NT2/D1 (cell line): ENCODE measurements at regions not wholly inside any gene's neighbourhood (a gene's known extent, or its start where the extent isn't known, plus 50 kb on each side); places are given as distances from the start of the nearest gene placed in this dataset.
A peak's percentile ranks its signal among the peaks of the same experiment; 100 is the strongest.
"Not testable (repeated sequence)": the region's sequence is repeated elsewhere in the genome, so short reads cannot be mapped to it uniquely, and the experiment has no call there.

Experiments
- DNase-seq: peaks from one replicate; pipeline ENCODE4 v3.0.0-alpha.2; 2011; ENCODE audit warnings: low read depth, low spot score
- H3K27me3 ChIP-seq: 2 replicates; pipeline ENCODE4 v1.6.0; 2011; ENCODE audit warnings: mild to moderate bottlenecking; ENCODE audit not compliant: insufficient read length, insufficient read depth
- H3K36me3 ChIP-seq: 2 replicates; pipeline ENCODE4 v1.6.1; 2011; ENCODE audit warnings: mild to moderate bottlenecking, low read length, mixed read lengths; ENCODE audit not compliant: insufficient read depth, insufficient read length
- H3K4me1 ChIP-seq: 2 replicates; pipeline ENCODE4 v1.5.1; 2011; ENCODE audit not compliant: insufficient read depth, insufficient read length
- H3K4me3 ChIP-seq: 2 replicates; pipeline ENCODE4 v1.5.1; 2011; ENCODE audit warnings: low read depth; ENCODE audit not compliant: insufficient read length
- H3K9ac ChIP-seq: 2 replicates; pipeline ENCODE4 v1.6.0; 2011; ENCODE audit warnings: low read depth; ENCODE audit not compliant: insufficient read length
- H3K9me3 ChIP-seq: 2 replicates; pipeline ENCODE4 v1.5.1; 2011; ENCODE audit warnings: mild to moderate bottlenecking, low read length; ENCODE audit not compliant: insufficient read depth
- SUZ12 ChIP-seq: IDR thresholded peaks from 2 replicates; pipeline ENCODE4 v1.6.1; 2011; ENCODE audit not compliant: insufficient read length, insufficient read depth; ENCODE audit errors: extremely low read depth
- YY1 ChIP-seq: IDR thresholded peaks from 2 replicates; pipeline ENCODE4 v1.6.1; 2011; ENCODE audit not compliant: insufficient read length, insufficient read depth
- ZNF274 ChIP-seq: IDR thresholded peaks from 2 replicates; pipeline ENCODE4 v1.6.1; 2011; ENCODE audit warnings: mild to moderate bottlenecking, low read depth, low read length

GRCh38 chr13:109273326-109273751 lies 513.0 kb downstream of the IRS2 start:
- Histone ChIP-seq H3K36me3 (peaks cover 18% of the 10 kb centered on the region), H3K9me3 (peaks cover 33% of the 10 kb centered on the region; the same call in 1 of the 2 replicates), H3K9ac (no peak overlapping the region), H3K4me3 (no peak overlapping the region), H3K4me1 (no peaks in the 10 kb centered on the region), H3K27me3 (no peaks in the 10 kb centered on the region)
- no peak for TF ChIP-seq YY1
- DNase-seq, result no peak

- TF ChIP-seq ZNF274 (no peak), YY1 (no peak), SUZ12 (no peak)
- DNase-seq, result no peak
- H3K4me1 ChIP-seq, result no peaks in the 10 kb centered on the region
- no peaks in the 10 kb centered on the region for H3K27me3 ChIP-seq
- H3K9me3 ChIP-seq, result peaks cover 33% of the 10 kb centered on the region; the same call in 1 of the 2 replicates
- H3K9ac ChIP-seq, result no peak overlapping the region
- peaks cover 18% of the 10 kb centered on the region for H3K36me3 ChIP-seq
- H3K4me3 ChIP-seq, result no peak overlapping the region
Observed at GRCh38 chr13:109272595-109273325, 513.6 kb downstream of the IRS2 start.

- Histone ChIP-seq H3K36me3 (peaks cover 18% of the 10 kb centered on the region), H3K27me3 (no peaks in the 10 kb centered on the region), H3K9me3 (peaks cover 33% of the 10 kb centered on the region; the same call in 1 of the 2 replicates), H3K9ac (no peak overlapping the region), H3K4me1 (no peaks in the 10 kb centered on the region), H3K4me3 (no peak overlapping the region)
- TF ChIP-seq ZNF274 (no peak), YY1 (no peak), SUZ12 (no peak)
- DNase-seq, result no peak
Observed at GRCh38 chr13:109271555-109272541, 514.5 kb downstream of the IRS2 start.

- Histone ChIP-seq H3K27me3 (no peaks in the 10 kb centered on the region), H3K9me3 (peaks cover 33% of the 10 kb centered on the region; the same call in 1 of the 2 replicates), H3K9ac (no peak overlapping the region), H3K36me3 (peaks cover 18% of the 10 kb centered on the region), H3K4me1 (no peaks in the 10 kb centered on the region), H3K4me3 (no peak overlapping the region)
- no peak for TF ChIP-seq SUZ12
- no peak for TF ChIP-seq YY1
- no peak for TF ChIP-seq ZNF274
- DNase-seq, result no peak
Observed at GRCh38 chr13:109271061-109271460, 515.3 kb downstream of the IRS2 start.

GRCh38 chr13:109269381-109269780 lies 517.0 kb downstream of the IRS2 start:
- H3K27me3 ChIP-seq, H3K4me1 ChIP-seq, H3K4me3 ChIP-seq, H3K9ac ChIP-seq, DNase-seq: not testable (repeated sequence)
- peaks cover 21% of the 10 kb centered on the region; the same call in 1 of the 2 replicates for H3K9me3 ChIP-seq
- H3K36me3 ChIP-seq, result peaks cover 18% of the 10 kb centered on the region

GRCh38 chr13:109268492-109268891 lies 517.9 kb downstream of the IRS2 start:
- not testable (repeated sequence) for DNase-seq, H3K9ac ChIP-seq, H3K27me3 ChIP-seq, H3K4me1 ChIP-seq
- peak overlapping the region; percentile 15 for H3K4me3 ChIP-seq
- H3K9me3 ChIP-seq, result peaks cover 21% of the 10 kb centered on the region; the same call in 1 of the 2 replicates
- H3K36me3 ChIP-seq, result peaks cover 18% of the 10 kb centered on the region

GRCh38 chr13:109267400-109267799 lies 519.0 kb downstream of the IRS2 start:
- H3K9ac ChIP-seq, H3K27me3 ChIP-seq, DNase-seq, H3K4me3 ChIP-seq, H3K4me1 ChIP-seq: not testable (repeated sequence)
- Histone ChIP-seq H3K9me3 (peaks cover 12% of the 10 kb centered on the region; the same call in 1 of the 2 replicates), H3K36me3 (peaks cover 15% of the 10 kb centered on the region)

- H3K4me1 ChIP-seq, H3K36me3 ChIP-seq, DNase-seq, H3K9me3 ChIP-seq, H3K27me3 ChIP-seq: not testable (repeated sequence)
- Histone ChIP-seq H3K4me3 (peak overlapping the region; percentile 8), H3K9ac (peak overlapping the region; percentile 70)
Observed at GRCh38 chr13:109265438-109265742, 521.0 kb downstream of the IRS2 start.

- not testable (repeated sequence) for H3K4me1 ChIP-seq, H3K9ac ChIP-seq, H3K36me3 ChIP-seq, H3K4me3 ChIP-seq, DNase-seq, H3K9me3 ChIP-seq, H3K27me3 ChIP-seq
Observed at GRCh38 chr13:109264603-109265437, 521.6 kb downstream of the IRS2 start.

- not testable (repeated sequence) for H3K9ac ChIP-seq, H3K4me3 ChIP-seq, H3K4me1 ChIP-seq, H3K36me3 ChIP-seq, DNase-seq, H3K9me3 ChIP-seq, H3K27me3 ChIP-seq
Observed at GRCh38 chr13:109257761-109258157, 528.6 kb downstream of the IRS2 start.
